HCT116 (cell line): ENCODE measurements at regions not wholly inside any gene's neighbourhood (a gene's known extent, or its start where the extent isn't known, plus 50 kb on each side); places are given as distances from the start of the nearest gene placed in this dataset.

Source experiments
- ATAC-seq: fragments of 200-7000 bp; cut with Tn5 transposase; 2 replicates; pipeline ENCODE4 v1.9.1; 2020; ENCODE audit warnings: mild to moderate bottlenecking, moderate library complexity
- BruUV-seq: library from RNA; stranded (reverse); fragments of 400-500 nt; replicated peaks from 2 replicates; lab custom pipeline; 2021; lab: Mats Ljungman, UMichigan
- CTCF ChIA-PET: fragments of 300-600 bp; sonication (Branson Sonifier 250); formaldehyde crosslinking; loops from one replicate; lab custom pipeline; 2021; ENCODE audit warnings: antibody characterized with exemption; lab: Charles Lee
- POLR2A ChIA-PET: fragments of 300-600, 350-600 bp; sonication (Branson Sonifier 250); formaldehyde crosslinking; loops from one replicate; lab custom pipeline; 2021; ENCODE audit warnings: antibody characterized with exemption; lab: Charles Lee
- RAD21 ChIA-PET, 2 experiments: fragments of 300-600 bp; sonication (Branson Sonifier 250); formaldehyde crosslinking; loops; one replicate each; lab custom pipeline; 2023; ENCODE audit warnings: low total read pairs in 2 of 2; ENCODE audit not compliant: uncharacterized antibody in 2 of 2, unreplicated experiment in 2 of 2, low non-redundant PET in 1 of 2; lab: Charles Lee
- DNase-seq: peaks from one replicate; pipeline ENCODE4 v3.0.0-alpha.2; 2010; ENCODE audit warnings: low read depth, low spot score
- H2AFZ ChIP-seq: fragments of 200-600 bp; shearing (Covaris generic), sonication (generic); 2 replicates; pipeline ENCODE4 v1.6.1; 2017; ENCODE audit warnings: low read depth, mixed run types, mixed read lengths, antibody characterized with exemption, low read length; ENCODE audit not compliant: poor library complexity, severe bottlenecking
- H3K27ac ChIP-seq: 2 replicates; pipeline ENCODE4 v1.5.1; 2012; ENCODE audit warnings: low read depth, low read length
- H3K27me3 ChIP-seq: fragments of 200-600 bp; sonication (generic); 2 replicates; pipeline ENCODE4 v1.6.1; 2016; ENCODE audit warnings: mixed run types, low read length, mixed read lengths; ENCODE audit not compliant: insufficient read depth
- H3K36me3 ChIP-seq, 2 experiments: fragments of 200-500 bp in 1 of 2; fragments of 200-600 bp in 1 of 2; sonication (Bioruptor generic) in 1 of 2; sonication (generic) in 1 of 2; 2 replicates each; pipeline versions ENCODE4 v1.5.1 to v1.6.1; 2014 to 2016; ENCODE audit warnings: low read length in 2 of 2, inconsistent platforms in 1 of 2, mixed read lengths in 1 of 2, mixed run types in 1 of 2; ENCODE audit not compliant: insufficient read depth in 2 of 2, control insufficient read depth in 1 of 2
- H3K4me1 ChIP-seq, 2 experiments: fragments of 200-600 bp in 1 of 2; sonication (generic) in 1 of 2; 2 replicates each; pipeline versions ENCODE4 v1.5.1 to v1.6.1; 2012 to 2017; ENCODE audit warnings: low read length in 2 of 2, inconsistent platforms in 1 of 2, mild to moderate bottlenecking in 1 of 2, mixed read lengths in 1 of 2, mixed run types in 1 of 2, moderate library complexity in 1 of 2; ENCODE audit not compliant: insufficient read depth in 2 of 2, control insufficient read depth in 1 of 2
- H3K4me2 ChIP-seq: fragments of 200-600 bp; sonication (generic); 2 replicates; pipeline ENCODE4 v1.6.1; 2017; ENCODE audit warnings: mixed run types, low read length, mixed read lengths
- H3K4me3 ChIP-seq, 2 experiments: fragments of 200-600 bp in 1 of 2; sonication (generic) in 1 of 2; replicated peaks in 1 of 2; 2 replicates each; pipeline ENCODE4 v1.5.1; 2011 to 2016; ENCODE audit warnings: low read length in 2 of 2, control low read depth in 1 of 2, low read depth in 1 of 2, mild to moderate bottlenecking in 1 of 2, mixed read lengths in 1 of 2, mixed run types in 1 of 2
- H3K79me2 ChIP-seq: fragments of 200-600 bp; sonication (generic); 2 replicates; pipeline ENCODE4 v1.6.1; 2017; ENCODE audit warnings: mild to moderate bottlenecking, mixed run types, low read length, moderate library complexity, mixed read lengths; ENCODE audit not compliant: insufficient read depth
- H3K9ac ChIP-seq: fragments of 200-600 bp; sonication (generic); 2 replicates; pipeline ENCODE4 v1.6.1; 2016; ENCODE audit warnings: low read length, mixed read lengths
- H3K9me2 ChIP-seq: fragments of 200-600 bp; sonication (generic), shearing (Covaris generic); 2 replicates; pipeline ENCODE4 v1.6.1; 2017; ENCODE audit warnings: mixed run types, mild to moderate bottlenecking, moderate library complexity; ENCODE audit not compliant: insufficient read depth
- H3K9me3 ChIP-seq, 2 experiments: fragments of 200-500 bp in 1 of 2; fragments of 200-600 bp in 1 of 2; sonication (Bioruptor generic) in 1 of 2; sonication (generic) in 1 of 2; 2 replicates each; pipeline ENCODE4 v1.6.1; 2014 to 2017; ENCODE audit warnings: low read length in 2 of 2, mixed read lengths in 2 of 2, inconsistent platforms in 1 of 2, low read depth in 1 of 2, mild to moderate bottlenecking in 1 of 2, mixed run types in 1 of 2, moderate library complexity in 1 of 2; ENCODE audit not compliant: control insufficient read depth in 1 of 2, insufficient read depth in 1 of 2
- H4K20me1 ChIP-seq: fragments of 200-600 bp; sonication (generic), shearing (Covaris generic); 2 replicates; pipeline ENCODE4 v1.6.1; 2017; ENCODE audit warnings: mixed run types, mild to moderate bottlenecking, moderate library complexity; ENCODE audit not compliant: insufficient read depth
- POLR2A ChIP-seq: IDR thresholded peaks from 2 replicates; pipeline ENCODE4 v1.7.0; 2011; ENCODE audit warnings: borderline replicate concordance; ENCODE audit not compliant: insufficient read depth, insufficient read length; ENCODE audit errors: extremely low read depth
- POLR2AphosphoS5 ChIP-seq: IDR thresholded peaks from 2 replicates; pipeline ENCODE4 v1.6.1; 2011; ENCODE audit warnings: mild to moderate bottlenecking, low read depth, low read length, moderate library complexity
- TCF7L2 ChIP-seq: IDR thresholded peaks from 2 replicates; pipeline ENCODE4 v1.7.0; 2011; ENCODE audit warnings: borderline replicate concordance, inconsistent platforms; ENCODE audit not compliant: insufficient read depth, insufficient read length; ENCODE audit errors: extremely low read depth
- intact Hi-C: fragments of 100-400 bp; cut with micrococcal nuclease; formaldehyde crosslinking; loops from 2 replicates; pipeline ENCODE4 v1.10.0; 2022
- TF ChIP-seq, protein P1 (sequence below): IDR thresholded peaks from 2 replicates; pipeline ENCODE4 v1.6.1; 2012; ENCODE audit warnings: low read depth

DNA sequence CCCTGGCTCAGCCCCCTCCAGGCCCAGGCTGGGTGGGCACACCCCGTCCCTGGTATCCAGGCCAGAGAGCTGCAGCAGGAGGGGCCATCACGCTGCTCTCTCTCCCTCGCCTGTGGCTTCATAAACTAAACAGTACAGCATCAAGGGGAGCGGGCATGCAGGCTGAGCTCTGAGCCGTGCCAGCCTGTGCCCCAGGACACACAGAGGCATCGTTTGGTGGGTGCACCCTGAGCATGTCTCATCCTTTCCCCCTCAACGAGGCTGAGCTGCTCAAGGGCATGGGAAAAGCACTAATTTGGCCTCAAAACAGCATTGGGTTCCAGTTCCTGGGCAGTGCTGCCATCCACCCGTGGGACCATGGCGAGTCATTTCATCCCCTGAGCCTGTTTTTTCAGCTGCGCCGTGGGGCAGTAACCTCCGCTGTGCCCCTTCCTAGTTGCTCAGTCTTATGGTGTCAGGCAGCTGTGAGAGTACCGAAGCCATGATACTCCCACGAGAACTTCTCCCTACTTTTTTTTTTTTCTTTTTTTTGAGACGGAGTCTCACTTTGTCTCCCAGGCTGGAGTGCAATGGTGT, 79.6 kb downstream of the CPN2 start:
- peak overlapping the region; percentile 76 for H3K4me2 ChIP-seq
- no peaks in the 10 kb centered on the region for H3K9me2 ChIP-seq
- ATAC-seq (no peak; the same call in 1 of the 2 replicates), DNase-seq (no peak)
- no peaks in the 10 kb centered on the region for H4K20me1 ChIP-seq
- ChIA-PET RAD21 (interaction anchor here (0.6 to 1.2 kb wide), 3 partner anchors 26 to 130 kb away, joined by 3 to 8 read pairs (median 5); no protein-coding TSS in a partner anchor), CTCF (interaction anchor here (1.1 to 3.3 kb wide), 7 partner anchors 9 to 491 kb away, joined by 3 to 15 read pairs (median 5); no protein-coding TSS in a partner anchor), POLR2A (interaction anchor here (1.4 to 2.1 kb wide), 3 partner anchors 10 to 136 kb away, joined by 4 to 11 read pairs (median 5); partner anchors contain the start of gene HES1)
- TF ChIP-seq POLR2A (peak; percentile 27), TCF7L2 (no peak), POLR2AphosphoS5 (no peak)
- TF ChIP-seq, protein P1, sequence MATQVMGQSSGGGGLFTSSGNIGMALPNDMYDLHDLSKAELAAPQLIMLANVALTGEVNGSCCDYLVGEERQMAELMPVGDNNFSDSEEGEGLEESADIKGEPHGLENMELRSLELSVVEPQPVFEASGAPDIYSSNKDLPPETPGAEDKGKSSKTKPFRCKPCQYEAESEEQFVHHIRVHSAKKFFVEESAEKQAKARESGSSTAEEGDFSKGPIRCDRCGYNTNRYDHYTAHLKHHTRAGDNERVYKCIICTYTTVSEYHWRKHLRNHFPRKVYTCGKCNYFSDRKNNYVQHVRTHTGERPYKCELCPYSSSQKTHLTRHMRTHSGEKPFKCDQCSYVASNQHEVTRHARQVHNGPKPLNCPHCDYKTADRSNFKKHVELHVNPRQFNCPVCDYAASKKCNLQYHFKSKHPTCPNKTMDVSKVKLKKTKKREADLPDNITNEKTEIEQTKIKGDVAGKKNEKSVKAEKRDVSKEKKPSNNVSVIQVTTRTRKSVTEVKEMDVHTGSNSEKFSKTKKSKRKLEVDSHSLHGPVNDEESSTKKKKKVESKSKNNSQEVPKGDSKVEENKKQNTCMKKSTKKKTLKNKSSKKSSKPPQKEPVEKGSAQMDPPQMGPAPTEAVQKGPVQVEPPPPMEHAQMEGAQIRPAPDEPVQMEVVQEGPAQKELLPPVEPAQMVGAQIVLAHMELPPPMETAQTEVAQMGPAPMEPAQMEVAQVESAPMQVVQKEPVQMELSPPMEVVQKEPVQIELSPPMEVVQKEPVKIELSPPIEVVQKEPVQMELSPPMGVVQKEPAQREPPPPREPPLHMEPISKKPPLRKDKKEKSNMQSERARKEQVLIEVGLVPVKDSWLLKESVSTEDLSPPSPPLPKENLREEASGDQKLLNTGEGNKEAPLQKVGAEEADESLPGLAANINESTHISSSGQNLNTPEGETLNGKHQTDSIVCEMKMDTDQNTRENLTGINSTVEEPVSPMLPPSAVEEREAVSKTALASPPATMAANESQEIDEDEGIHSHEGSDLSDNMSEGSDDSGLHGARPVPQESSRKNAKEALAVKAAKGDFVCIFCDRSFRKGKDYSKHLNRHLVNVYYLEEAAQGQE, result no peak
- peaks cover 75 to 85% of the 10 kb centered on the region in 2 experiments for H3K4me1 ChIP-seq
- H3K4me3 ChIP-seq, result no peak overlapping the region
- peak overlapping the region; percentile 51 for H3K9ac ChIP-seq
- H3K9me3 ChIP-seq, result no peaks in the 10 kb centered on the region
- no peak overlapping the region for H2AFZ ChIP-seq
- H3K27ac ChIP-seq, result peak overlapping the region; percentile 74
- no peaks in the 10 kb centered on the region for H3K36me3 ChIP-seq
- no peaks in the 10 kb centered on the region for H3K27me3 ChIP-seq
- intact Hi-C loops, result loop anchor here (2.0 kb wide), 1 partner anchor 25 kb away; no protein-coding TSS in a partner anchor
- BruUV-seq, result no TSS peak
- H3K79me2 ChIP-seq, result no peaks in the 10 kb centered on the region
